ENCODE measurements at regions not wholly inside any gene's neighbourhood (a gene's known extent, or its start where the extent isn't known, plus 50 kb on each side); places are given as distances from the start of the nearest gene placed in this dataset.

GRCh38 chr2:45127891-45128290 is 118.6 kb upstream of the SIX2 start:
- Histone ChIP-seq H2AFZ (no peak overlapping the region), H3K9me3 (ENCODE audit: low read depth) (no peaks in the 10 kb centered on the region), H3K4me3 (no peak overlapping the region), H3K27me3 (no peaks in the 10 kb centered on the region), H3K36me3 (replicated peaks; ENCODE audit: insufficient read depth, low read depth) (no peaks in the 10 kb centered on the region), H3K79me2 (no peaks in the 10 kb centered on the region), H3K4me2 (no peak overlapping the region), H3K4me1 (ENCODE audit: insufficient read depth) (no peaks in the 10 kb centered on the region), H4K20me1 (ENCODE audit: insufficient read depth, poor library complexity, severe bottlenecking) (no peaks in the 10 kb centered on the region), H3K9me2 (replicated peaks; ENCODE audit: insufficient read depth) (no peaks in the 10 kb centered on the region), H3K27ac (no peak overlapping the region)
- DNase-seq (ENCODE audit: low spot score), result no peak
- WGBS (ENCODE audit: low lambda C conversion rate, missing lambda C conversion rate), result 94% methylated on average over 4 of the region's 4 CpGs
- TF ChIP-seq EZH2phosphoT487 (IDR thresholded peaks at IDR 0.05; ENCODE audit: low read depth, severe bottlenecking, unreplicated experiment) (no peak), EZH2 (IDR thresholded peaks at IDR 0.05; ENCODE audit: borderline replicate concordance) (no peak), CTCF (IDR thresholded peaks at IDR 0.05; ENCODE audit: poor library complexity) (no peak)

- Histone ChIP-seq H4K20me1 (ENCODE audit: insufficient read depth, poor library complexity, severe bottlenecking) (no peaks in the 10 kb centered on the region), H3K36me3 (replicated peaks; ENCODE audit: insufficient read depth, low read depth) (no peaks in the 10 kb centered on the region), H3K27ac (no peak overlapping the region), H3K9me2 (replicated peaks; ENCODE audit: insufficient read depth) (no peaks in the 10 kb centered on the region), H3K4me3 (no peak overlapping the region), H3K4me2 (no peak overlapping the region), H3K79me2 (no peaks in the 10 kb centered on the region), H2AFZ (no peak overlapping the region), H3K27me3 (no peaks in the 10 kb centered on the region), H3K9me3 (ENCODE audit: low read depth) (no peaks in the 10 kb centered on the region), H3K4me1 (ENCODE audit: insufficient read depth) (no peaks in the 10 kb centered on the region)
- DNase-seq (ENCODE audit: low spot score), result no peak
- WGBS (ENCODE audit: low lambda C conversion rate, missing lambda C conversion rate), result 91% methylated on average over 6 of the region's 6 CpGs
- TF ChIP-seq EZH2 (IDR thresholded peaks at IDR 0.05; ENCODE audit: borderline replicate concordance), result no peak
- TF ChIP-seq EZH2phosphoT487 (IDR thresholded peaks at IDR 0.05; ENCODE audit: low read depth, severe bottlenecking, unreplicated experiment), result no peak
- TF ChIP-seq CTCF (IDR thresholded peaks at IDR 0.05; ENCODE audit: poor library complexity), result no peak
Observed at GRCh38 chr2:45127321-45127720, 118.1 kb upstream of the SIX2 start.

GRCh38 chr2:45125232-45125631 is 116.0 kb upstream of the SIX2 start:
- TF ChIP-seq EZH2 (IDR thresholded peaks at IDR 0.05; ENCODE audit: borderline replicate concordance) (no peak), EZH2phosphoT487 (IDR thresholded peaks at IDR 0.05; ENCODE audit: low read depth, severe bottlenecking, unreplicated experiment) (no peak), CTCF (IDR thresholded peaks at IDR 0.05; ENCODE audit: poor library complexity) (no peak)
- no peak overlapping the region for H2AFZ ChIP-seq
- H3K4me1 ChIP-seq (ENCODE audit: insufficient read depth), result no peaks in the 10 kb centered on the region
- no peak overlapping the region for H3K27ac ChIP-seq
- H3K36me3 ChIP-seq (replicated peaks; ENCODE audit: insufficient read depth, low read depth), result no peaks in the 10 kb centered on the region
- no peaks in the 10 kb centered on the region for H3K27me3 ChIP-seq
- 93% methylated on average over 4 of the region's 4 CpGs for WGBS (ENCODE audit: low lambda C conversion rate, missing lambda C conversion rate)
- H4K20me1 ChIP-seq (ENCODE audit: insufficient read depth, poor library complexity, severe bottlenecking), result no peaks in the 10 kb centered on the region
- no peak for DNase-seq (ENCODE audit: low spot score)
- H3K9me2 ChIP-seq (replicated peaks; ENCODE audit: insufficient read depth), result no peaks in the 10 kb centered on the region
- H3K9me3 ChIP-seq (ENCODE audit: low read depth), result no peaks in the 10 kb centered on the region
- no peak overlapping the region for H3K4me3 ChIP-seq
- no peak overlapping the region for H3K4me2 ChIP-seq
- H3K79me2 ChIP-seq, result no peaks in the 10 kb centered on the region

GRCh38 chr2:45124456-45124855 is 115.2 kb upstream of the SIX2 start:
- no peak for DNase-seq (ENCODE audit: low spot score)
- over 99% methylated on average over 5 of the region's 5 CpGs for WGBS (ENCODE audit: low lambda C conversion rate, missing lambda C conversion rate)
- no peaks in the 10 kb centered on the region for H3K79me2 ChIP-seq

More at GRCh38 chr2:45124456-45124855, 115.2 kb upstream of the SIX2 start:
- Histone ChIP-seq H4K20me1 (ENCODE audit: insufficient read depth, poor library complexity, severe bottlenecking) (no peaks in the 10 kb centered on the region), H3K4me1 (ENCODE audit: insufficient read depth) (no peaks in the 10 kb centered on the region), H3K9me2 (replicated peaks; ENCODE audit: insufficient read depth) (no peaks in the 10 kb centered on the region), H3K4me3 (no peak overlapping the region), H3K4me2 (no peak overlapping the region), H3K36me3 (replicated peaks; ENCODE audit: insufficient read depth, low read depth) (no peaks in the 10 kb centered on the region), H3K27me3 (no peaks in the 10 kb centered on the region), H3K27ac (no peak overlapping the region), H2AFZ (no peak overlapping the region), H3K9me3 (ENCODE audit: low read depth) (no peaks in the 10 kb centered on the region)
- TF ChIP-seq EZH2 (IDR thresholded peaks at IDR 0.05; ENCODE audit: borderline replicate concordance) (no peak), EZH2phosphoT487 (IDR thresholded peaks at IDR 0.05; ENCODE audit: low read depth, severe bottlenecking, unreplicated experiment) (no peak), CTCF (IDR thresholded peaks at IDR 0.05; ENCODE audit: poor library complexity) (no peak)
